ENCODE measurements at regions not wholly inside any gene's neighbourhood (a gene's known extent, or its start where the extent isn't known, plus 50 kb on each side); places are given as distances from the start of the nearest gene placed in this dataset.

- H3K9me3 ChIP-seq = no peaks in the 10 kb centered on the region
- peaks cover 7% of the 10 kb centered on the region for H3K4me1 ChIP-seq
- H3K27ac ChIP-seq = no peak overlapping the region
- DNase-seq (ENCODE audit: low spot score in 2 of 2) = no peak
- no peaks in the 10 kb centered on the region for H3K36me3 ChIP-seq
- no peak for TF ChIP-seq CTCF (IDR thresholded peaks at IDR 0.05)
- TF ChIP-seq EP300 (IDR thresholded peaks at IDR 0.05) = no peak
- TF ChIP-seq POLR2AphosphoS5 (IDR thresholded peaks at IDR 0.05) = no peak
- no peak for TF ChIP-seq POLR2A (IDR thresholded peaks at IDR 0.05)
- H3K4me3 ChIP-seq = no peak overlapping the region
- H3K27me3 ChIP-seq = no peaks in the 10 kb centered on the region
- WGBS = 83% methylated on average over 1 of the region's 1 CpG
Observed at GRCh38 chr3:18501679-18502343, 76.7 kb upstream of the SATB1 start.

GRCh38 chr3:18500322-18500721 lies 75.2 kb upstream of the SATB1 start:
- H3K4me3 ChIP-seq = no peak overlapping the region
- no peaks in the 10 kb centered on the region for H3K36me3 ChIP-seq
- H3K4me1 ChIP-seq = peaks cover 7% of the 10 kb centered on the region
- H3K27ac ChIP-seq = no peak overlapping the region
- H3K27me3 ChIP-seq = no peaks in the 10 kb centered on the region
- WGBS = 70% methylated on average over 2 of the region's 2 CpGs
- TF ChIP-seq CTCF (IDR thresholded peaks at IDR 0.05) (no peak), POLR2A (IDR thresholded peaks at IDR 0.05) (no peak), EP300 (IDR thresholded peaks at IDR 0.05) (no peak), POLR2AphosphoS5 (IDR thresholded peaks at IDR 0.05) (no peak)
- no peak for DNase-seq (ENCODE audit: low spot score in 2 of 2)
- H3K9me3 ChIP-seq = no peaks in the 10 kb centered on the region

GRCh38 chr3:18499301-18499700 lies 74.2 kb upstream of the SATB1 start:
- Histone ChIP-seq H3K36me3 (no peaks in the 10 kb centered on the region), H3K4me1 (peaks cover 7% of the 10 kb centered on the region), H3K27ac (no peak overlapping the region), H3K27me3 (no peaks in the 10 kb centered on the region), H3K9me3 (no peaks in the 10 kb centered on the region), H3K4me3 (no peak overlapping the region)
- TF ChIP-seq EP300 (IDR thresholded peaks at IDR 0.05) (no peak), CTCF (IDR thresholded peaks at IDR 0.05) (no peak), POLR2AphosphoS5 (IDR thresholded peaks at IDR 0.05) (no peak), POLR2A (IDR thresholded peaks at IDR 0.05) (no peak)
- DNase-seq (ENCODE audit: low spot score in 2 of 2) = no peak
- whole genome bisulfite sequencing = 41% methylated on average over 3 of the region's 3 CpGs

DNA sequence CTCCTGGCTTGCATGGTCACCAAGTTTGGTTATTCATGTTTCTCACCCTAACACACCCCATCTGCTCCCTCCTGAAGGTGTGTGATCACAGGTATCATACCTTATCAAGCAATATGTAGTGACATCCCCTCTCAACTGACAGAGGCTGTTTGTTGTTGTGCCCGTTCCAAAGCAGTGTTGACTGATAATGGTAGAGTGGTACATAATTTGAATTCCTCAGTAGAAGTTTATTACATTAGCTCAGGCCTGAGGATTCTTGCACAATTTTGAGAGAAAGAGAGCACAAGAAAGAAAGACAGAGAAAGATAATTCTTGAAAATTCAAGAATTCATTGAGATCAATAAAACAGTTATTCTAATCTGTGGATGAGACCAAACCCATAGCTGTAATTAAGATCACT lies 69.1 kb upstream of the SATB1 start:
- no peak for DNase-seq (ENCODE audit: low spot score in 2 of 2)
- TF ChIP-seq POLR2AphosphoS5 (IDR thresholded peaks at IDR 0.05) (no peak), CTCF (IDR thresholded peaks at IDR 0.05) (no peak), EP300 (IDR thresholded peaks at IDR 0.05) (no peak), POLR2A (IDR thresholded peaks at IDR 0.05) (no peak)
- no peaks in the 10 kb centered on the region for H3K9me3 ChIP-seq
- no peak overlapping the region for H3K4me3 ChIP-seq
- 95% methylated on average over 1 of the region's 1 CpG for WGBS
- H3K4me1 ChIP-seq = peaks cover 2% of the 10 kb centered on the region
- no peaks in the 10 kb centered on the region for H3K27me3 ChIP-seq
- H3K36me3 ChIP-seq = no peaks in the 10 kb centered on the region
- H3K27ac ChIP-seq = no peak overlapping the region

GRCh38 chr3:18489939-18490338 lies 64.8 kb upstream of the SATB1 start:
- TF ChIP-seq EP300 (IDR thresholded peaks at IDR 0.05) = no peak
- TF ChIP-seq POLR2A (IDR thresholded peaks at IDR 0.05) = no peak
- no peak for TF ChIP-seq CTCF (IDR thresholded peaks at IDR 0.05)
- no peak for TF ChIP-seq POLR2AphosphoS5 (IDR thresholded peaks at IDR 0.05)
- 87% methylated on average over 4 of the region's 4 CpGs for WGBS
- Histone ChIP-seq H3K9me3 (no peaks in the 10 kb centered on the region), H3K27me3 (no peaks in the 10 kb centered on the region), H3K4me1 (no peaks in the 10 kb centered on the region), H3K27ac (no peak overlapping the region), H3K36me3 (no peaks in the 10 kb centered on the region), H3K4me3 (no peak overlapping the region)
- DNase-seq (ENCODE audit: low spot score in 2 of 2) = no peak

Measured in suprapubic skin (tissue), 4 donors.